ENCODE measurements at regions not wholly inside any gene's neighbourhood (a gene's known extent, or its start where the extent isn't known, plus 50 kb on each side); places are given as distances from the start of the nearest gene placed in this dataset.
"Not testable (repeated sequence)": the region's sequence is repeated elsewhere in the genome, so short reads cannot be mapped to it uniquely, and the experiment has no call there.

GRCh38 chr10:10039595-10039994 is 978.1 kb upstream of the CELF2 start:
- DNase-seq = no peak

DNA sequence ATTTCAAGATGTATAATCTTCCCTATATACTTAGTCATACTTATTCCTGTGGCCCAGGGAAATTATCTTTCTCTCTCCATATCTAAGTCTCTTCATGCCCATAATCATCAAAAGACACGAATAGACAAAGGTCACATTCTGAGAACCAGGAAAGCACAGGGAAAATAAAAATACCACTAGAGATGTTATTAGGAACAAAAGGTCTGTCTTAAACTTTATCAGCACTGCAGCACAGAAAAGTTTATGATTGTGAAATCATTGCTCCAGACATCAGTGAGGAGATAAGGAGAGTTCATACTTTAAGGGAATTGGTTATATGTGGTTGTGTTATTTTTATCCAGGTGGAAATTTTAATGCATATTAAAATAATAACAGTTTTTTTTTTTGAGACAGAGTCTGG is 974.6 kb upstream of the CELF2 start:
- DNase-seq = no peak

GRCh38 chr10:10044922-10045764 is 972.5 kb upstream of the CELF2 start:
- DNase-seq = no peak

DNA sequence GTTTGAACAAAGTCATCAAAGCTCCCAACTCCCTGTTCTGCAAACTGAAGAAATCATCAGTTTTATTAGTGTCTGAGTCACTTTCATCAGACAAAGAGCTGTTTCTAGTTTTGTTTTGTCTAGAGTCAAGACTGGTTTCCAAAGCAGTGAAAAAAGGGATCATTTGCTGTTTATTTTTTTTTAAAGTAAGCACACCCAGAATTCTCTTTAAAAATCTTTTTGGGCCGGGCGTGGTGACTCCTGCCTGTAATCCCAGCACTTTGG is 972.0 kb upstream of the CELF2 start:
- no peak for DNase-seq

DNA sequence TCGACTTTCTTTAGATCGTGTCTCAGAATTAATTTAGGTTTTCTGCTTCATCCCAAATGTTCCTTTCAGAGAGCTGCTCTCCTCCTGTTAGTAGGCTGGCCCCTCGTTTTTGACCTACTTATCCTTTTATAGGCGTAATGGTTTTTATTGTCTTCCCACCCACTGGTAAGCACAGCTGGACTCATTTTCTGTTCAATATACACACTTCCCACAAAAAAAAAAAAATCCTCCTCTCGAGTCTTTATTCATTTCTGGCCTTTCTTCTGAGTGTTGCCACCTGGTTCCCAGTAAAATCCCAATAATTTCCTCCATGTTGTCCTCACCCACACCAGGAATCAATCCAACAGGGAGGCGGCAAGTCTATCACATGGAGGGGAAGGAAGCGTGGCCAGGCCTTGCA is 970.2 kb upstream of the CELF2 start:
- DNase-seq = no peak

DNA sequence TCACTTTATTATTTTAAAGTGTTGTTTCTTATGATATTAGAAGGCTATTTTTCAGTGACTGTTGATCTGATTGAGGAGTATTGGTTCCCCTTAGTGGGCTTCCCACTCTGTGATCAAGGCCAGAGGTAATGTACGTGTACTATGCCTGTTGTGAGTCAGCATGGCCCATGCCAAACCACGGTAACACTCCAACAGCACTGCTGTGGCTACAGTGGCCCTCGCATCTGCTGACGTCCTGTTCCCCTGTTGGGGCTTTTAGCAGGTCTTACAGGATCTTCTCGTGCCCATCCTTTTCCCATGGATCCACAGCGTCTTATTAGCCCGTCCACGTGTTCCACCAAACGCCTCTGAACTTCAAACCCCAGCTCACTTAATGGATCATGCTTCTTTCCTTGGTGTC is 964.6 kb upstream of the CELF2 start:
- DNase-seq = no peak

DNA sequence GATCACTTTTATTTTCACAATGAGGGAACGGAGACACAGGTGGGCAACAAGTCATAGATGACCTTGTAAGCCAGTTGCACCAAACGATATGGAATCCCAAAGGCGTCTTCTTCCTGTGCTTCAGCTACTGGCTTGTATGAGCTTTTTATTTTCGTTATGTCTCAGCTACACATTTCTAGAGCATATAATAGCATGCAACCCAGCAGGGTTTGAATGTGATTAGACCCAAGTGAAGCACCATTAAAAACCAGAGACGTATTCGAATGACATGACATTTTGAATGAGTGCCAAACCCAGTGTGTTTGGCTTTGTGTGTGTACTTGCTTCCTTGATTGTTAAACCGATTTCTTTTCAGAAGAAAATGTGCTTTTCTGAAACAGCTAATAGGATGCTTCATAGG is 963.2 kb upstream of the CELF2 start:
- DNase-seq = no peak

DNA sequence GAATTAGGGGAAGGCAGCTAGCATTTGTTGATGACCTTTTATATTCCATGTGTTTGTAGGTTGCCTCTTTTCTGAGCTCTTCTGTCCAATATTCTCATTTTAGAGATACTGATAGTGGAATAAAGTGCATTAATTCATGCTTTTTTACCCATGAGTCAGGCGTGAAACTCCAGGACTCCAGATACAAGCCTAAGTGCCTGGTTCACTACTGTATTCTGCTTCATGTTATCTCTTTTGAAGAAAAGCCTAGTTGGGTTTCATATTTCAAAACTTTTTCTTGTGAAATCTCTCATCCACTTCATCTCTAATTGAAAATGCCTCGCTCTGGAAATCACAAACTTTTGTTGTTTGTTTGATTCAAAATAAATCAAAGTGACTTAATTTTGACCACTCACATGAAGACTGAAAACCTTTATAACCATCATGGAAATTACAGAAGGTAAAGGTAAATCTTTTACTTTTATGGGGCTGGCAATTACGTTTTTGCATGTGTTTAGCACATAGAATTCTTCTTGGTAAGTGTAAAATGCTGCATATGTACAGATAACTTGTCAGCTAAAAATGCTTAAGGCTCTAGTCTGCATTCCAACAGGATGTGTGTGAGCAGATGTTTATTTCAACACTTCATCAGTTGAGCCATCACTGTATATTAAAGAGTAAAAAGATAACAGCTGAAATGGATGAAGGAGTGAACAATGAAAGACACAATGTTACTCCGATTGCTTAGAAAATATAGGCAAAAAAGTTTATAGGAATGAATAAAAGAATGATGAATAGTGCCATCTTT is 961.8 kb upstream of the CELF2 start:
- no peak for DNase-seq

- no peak for DNase-seq
Measured at GRCh38 chr10:10056961-10057360, 960.7 kb upstream of the CELF2 start.

DNA sequence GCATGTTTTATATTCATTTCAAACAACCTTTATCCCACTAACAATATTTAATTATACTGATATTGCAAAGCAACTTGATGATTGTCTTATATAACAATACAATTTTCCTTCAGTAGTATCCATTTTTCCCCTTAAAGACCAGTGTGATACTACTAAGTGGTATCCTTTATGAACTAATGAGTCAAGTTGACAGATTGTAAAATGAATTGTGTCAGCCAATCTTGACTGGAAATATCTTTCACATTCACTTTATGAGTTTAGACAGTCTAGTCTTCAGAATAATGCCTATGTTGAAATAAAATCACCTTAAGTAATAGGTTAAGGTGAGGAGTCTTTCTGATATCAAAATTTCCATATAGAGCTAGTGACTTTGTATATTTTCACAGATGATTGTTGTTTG is 950.0 kb upstream of the CELF2 start:
- no peak for DNase-seq

- not testable (repeated sequence) for DNase-seq
Measured at GRCh38 chr10:10074847-10075246, 942.8 kb upstream of the CELF2 start.

GRCh38 chr10:10078446-10078845 is 939.2 kb upstream of the CELF2 start:
- DNase-seq = no peak

GRCh38 chr10:10092581-10092980 is 925.1 kb upstream of the CELF2 start:
- no peak for DNase-seq

- no peak for DNase-seq
Measured at GRCh38 chr10:10093021-10093420, 924.7 kb upstream of the CELF2 start.

DNA sequence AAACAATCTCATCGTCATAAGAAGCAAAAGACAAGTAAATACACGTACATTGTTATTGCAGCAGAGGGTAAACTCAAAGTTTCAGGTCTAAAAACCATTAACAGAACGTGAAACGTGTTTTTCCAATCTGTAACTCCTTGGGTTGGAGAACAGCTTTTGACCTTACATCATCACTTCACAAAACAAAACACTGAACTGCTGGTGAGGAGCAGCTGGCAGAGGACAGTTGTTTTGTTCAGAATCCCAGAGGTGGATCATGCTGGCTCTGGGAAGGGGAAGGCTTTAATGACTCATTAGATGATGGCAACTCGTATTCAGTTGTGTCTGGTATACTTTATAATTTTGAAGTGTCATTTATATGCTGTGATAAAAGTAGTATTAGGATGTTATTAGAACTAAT is 923.0 kb upstream of the CELF2 start:
- DNase-seq = no peak

GRCh38 chr10:10096296-10096695 is 921.4 kb upstream of the CELF2 start:
- DNase-seq = no peak

- DNase-seq = no peak
Measured at GRCh38 chr10:10096898-10097297, 920.8 kb upstream of the CELF2 start.

DNA sequence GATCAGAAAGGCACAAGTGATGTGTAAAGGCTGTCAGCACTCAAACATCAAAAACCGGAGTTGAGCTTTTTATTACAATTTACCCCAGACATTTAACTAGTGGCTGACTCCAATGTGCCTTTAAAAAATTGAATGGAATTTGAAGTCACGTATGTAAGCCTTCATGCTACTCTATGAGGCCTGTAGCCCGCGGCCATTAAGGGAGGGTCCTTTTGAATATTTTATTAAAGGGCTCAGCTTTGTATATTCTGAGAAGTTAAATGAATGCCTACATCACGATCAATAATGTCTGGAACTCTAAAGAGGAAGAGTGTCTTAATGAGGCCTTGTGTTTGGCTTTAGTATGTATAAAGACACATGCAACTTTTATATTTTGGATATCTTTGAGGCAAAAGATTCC is 916.6 kb upstream of the CELF2 start:
- no peak for DNase-seq

GRCh38 chr10:10110844-10111490 is 906.7 kb upstream of the CELF2 start:
- DNase-seq = no peak

- no peak for DNase-seq
Measured at GRCh38 chr10:10118131-10118530, 899.5 kb upstream of the CELF2 start.

DNA sequence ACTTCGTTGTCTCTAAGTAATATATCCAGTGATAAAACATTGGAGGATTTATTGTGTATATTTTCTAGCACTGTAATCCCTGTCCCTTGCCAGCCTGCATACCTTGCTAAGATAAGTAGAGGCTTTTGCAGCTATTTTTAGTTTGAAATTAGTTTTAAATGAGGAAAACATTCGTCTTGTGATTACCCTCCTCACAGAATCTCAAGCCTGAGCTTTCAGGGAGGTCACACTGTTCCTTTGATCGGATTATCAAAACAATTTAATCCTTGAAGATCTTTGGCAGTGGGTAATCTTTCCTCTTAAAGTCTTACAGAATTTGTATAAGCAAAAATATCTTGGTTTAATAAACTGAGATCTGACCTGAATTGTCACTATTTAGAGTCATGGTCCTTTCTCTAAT is 897.0 kb upstream of the CELF2 start:
- no peak for DNase-seq

GRCh38 chr10:10125676-10126075 is 892.0 kb upstream of the CELF2 start:
- no peak for DNase-seq

GRCh38 chr10:10126218-10126617 is 891.5 kb upstream of the CELF2 start:
- no peak for DNase-seq

DNA sequence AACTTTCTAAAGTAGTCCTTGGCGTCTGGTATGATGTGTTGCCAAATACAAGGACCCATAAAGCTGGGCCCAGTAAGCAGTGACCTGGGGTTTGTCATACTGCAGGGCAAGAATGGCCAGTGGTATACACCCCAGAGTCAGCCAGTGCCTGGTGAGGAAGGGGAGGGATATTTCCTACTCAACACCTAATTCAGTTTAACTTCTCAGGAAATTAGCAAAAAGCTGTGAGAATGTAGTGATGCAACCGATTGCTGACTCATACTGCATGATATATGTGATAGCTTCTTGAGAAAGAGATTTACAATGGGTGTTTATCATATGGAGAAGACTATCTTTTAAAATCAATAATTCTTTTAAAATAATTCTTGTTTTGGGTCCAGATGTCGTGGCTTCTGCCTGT is 889.3 kb upstream of the CELF2 start:
- DNase-seq = no peak
